Adrenal gland (tissue), 9 donors: ENCODE measurements at regions not wholly inside any gene's neighbourhood (a gene's known extent, or its start where the extent isn't known, plus 50 kb on each side); places are given as distances from the start of the nearest gene placed in this dataset.

Source experiments
- DNase-seq, 7 donors: peaks; one replicate each; pipeline ENCODE4 v3.0.0-alpha.2; 2019 to 2020
- H3K27ac ChIP-seq, 5 donors: fragments of 200-600 bp; sonication (generic) in 4 of 5; 1 replicate in 3 of 5; 2 replicates in 2 of 5; pipeline versions ENCODE4 v1.5.1 to v1.8.0; 2016 to 2020; ENCODE audit warnings: mild to moderate bottlenecking in 1 of 5
- H3K27me3 ChIP-seq: fragments of 200-600 bp; 2 replicates; pipeline ENCODE4 v1.8.0; 2021
- H3K36me3 ChIP-seq, 2 donors: fragments of 200-600 bp; replicated peaks in 1 of 2; 1 replicate in 1 of 2; 2 replicates in 1 of 2; pipeline versions ENCODE4 v1.5.1 to v1.8.0; 2018 to 2022
- H3K4me1 ChIP-seq, 2 donors: fragments of 200-600 bp; replicated peaks in 1 of 2; 1 replicate in 1 of 2; 2 replicates in 1 of 2; pipeline versions ENCODE4 v1.5.1 to v1.8.0; 2018 to 2021
- H3K4me3 ChIP-seq, 4 donors: fragments of 200-600 bp; sonication (generic) in 3 of 4; one replicate each; pipeline ENCODE4 v1.5.1; 2016 to 2018
- H3K9me3 ChIP-seq, 3 donors: fragments of 200-600 bp; sonication (generic) in 1 of 3; replicated peaks in 1 of 3; 1 replicate in 2 of 3; 2 replicates in 1 of 3; pipeline versions ENCODE4 v1.5.1 to v1.8.0; 2016 to 2021
- CTCF ChIP-seq, 6 experiments: fragments of 450-650 bp in 4 of 6; fragments of 200-600 bp in 2 of 6; sonication (generic) in 1 of 6; IDR thresholded peaks; 1 replicate in 5 of 6; 2 replicates in 1 of 6; pipeline versions ENCODE4 v1.5.1 to v1.8.0; 2016 to 2021; ENCODE audit warnings: antibody characterized with exemption in 6 of 6, mild to moderate bottlenecking in 2 of 6, moderate library complexity in 1 of 6
- POLR2A ChIP-seq, 2 donors: fragments of 450-650 bp; IDR thresholded peaks; one replicate each; pipeline ENCODE4 v1.6.1; 2017; ENCODE audit warnings: antibody characterized with exemption in 2 of 2, mild to moderate bottlenecking in 2 of 2, moderate library complexity in 1 of 2
- WGBS, 4 donors: extraction: QIAGEN DNeasy Blood & Tissue Kit in 2 of 4; methylation state at CpG; one replicate each; pipeline versions ENCODE4 v1.1.5 to v1.1.7; 2013 to 2017; 5-methylcytosine and 5-hydroxymethylcytosine counted together
- intact Hi-C, 2 donors: fragments of 100-400 bp; cut with DNase I; formaldehyde crosslinking; loops; one replicate each; pipeline versions ENCODE4 v1.14.1 to v1.15.0; 2022 to 2023
- donor health status: healthy with polysubstance abuse.
- donor health status: Bipolar disorder and iron deficiency.
- donor health status: DM: yes; HTN: yes; CAD: no.
- donor health status: DM: no; HTN: no; CAD: no.
- donor health status: DM: no; HTN: no; CAD: no.

- intact Hi-C loops, result no loop called here
- H3K4me1 ChIP-seq, result no peaks in the 10 kb centered on the region
- H3K4me3 ChIP-seq, result no peak overlapping the region
- no peaks in the 10 kb centered on the region for H3K9me3 ChIP-seq
- H3K27ac ChIP-seq, result no peak overlapping the region
- no peaks in the 10 kb centered on the region for H3K27me3 ChIP-seq
- H3K36me3 ChIP-seq, result no peaks in the 10 kb centered on the region
- TF ChIP-seq POLR2A (IDR thresholded peaks at IDR 0.05) (no peak), CTCF (IDR thresholded peaks at IDR 0.05) (no peak)
- DNase-seq, result no peak
These were observed 425.6 kb downstream of the SMARCA1 start for GRCh38 chrX:129097668-129098067.

- no peak for DNase-seq
- H3K4me3 ChIP-seq, result no peak overlapping the region
- H3K4me1 ChIP-seq, result no peaks in the 10 kb centered on the region
- no peaks in the 10 kb centered on the region for H3K9me3 ChIP-seq
- H3K27ac ChIP-seq, result no peak overlapping the region
- intact Hi-C loops, result no loop called here
- peaks cover 3% of the 10 kb centered on the region for H3K27me3 ChIP-seq
- WGBS, 4 donors, result 73 to 78% (median 78%) methylated on average over 2 of the region's 2 CpGs
- H3K36me3 ChIP-seq, result no peaks in the 10 kb centered on the region
- TF ChIP-seq POLR2A (IDR thresholded peaks at IDR 0.05), result no peak
- TF ChIP-seq CTCF (IDR thresholded peaks at IDR 0.05), result no peak
These were observed 429.6 kb downstream of the SMARCA1 start for GRCh38 chrX:129093706-129094105.

- H3K27ac ChIP-seq, result no peak overlapping the region
- intact Hi-C loops, result no loop called here
- H3K27me3 ChIP-seq, result peaks cover 4% of the 10 kb centered on the region
- no peaks in the 10 kb centered on the region for H3K9me3 ChIP-seq
- H3K4me1 ChIP-seq, result no peaks in the 10 kb centered on the region
- H3K4me3 ChIP-seq, result no peak overlapping the region
- no peaks in the 10 kb centered on the region for H3K36me3 ChIP-seq
- DNase-seq, result no peak
- no peak for TF ChIP-seq CTCF (IDR thresholded peaks at IDR 0.05)
- TF ChIP-seq POLR2A (IDR thresholded peaks at IDR 0.05), result no peak
These were observed 430.5 kb downstream of the SMARCA1 start for GRCh38 chrX:129092757-129093156.

- DNase-seq, result no peak
- TF ChIP-seq CTCF (IDR thresholded peaks at IDR 0.05) (no peak), POLR2A (IDR thresholded peaks at IDR 0.05) (no peak)
- Histone ChIP-seq H3K4me1 (no peaks in the 10 kb centered on the region), H3K27ac (no peak overlapping the region), H3K27me3 (peaks cover 4% of the 10 kb centered on the region), H3K9me3 (no peaks in the 10 kb centered on the region), H3K36me3 (no peaks in the 10 kb centered on the region), H3K4me3 (no peak overlapping the region)
- WGBS, 4 donors, result 54 to 73% (median 55%) methylated on average over 2 of the region's 2 CpGs
- intact Hi-C loops, result no loop called here
These were observed 431.0 kb downstream of the SMARCA1 start for GRCh38 chrX:129092242-129092641.
